ENCODE measurements at regions not wholly inside any gene's neighbourhood (a gene's known extent, or its start where the extent isn't known, plus 50 kb on each side); places are given as distances from the start of the nearest gene placed in this dataset.

DNA sequence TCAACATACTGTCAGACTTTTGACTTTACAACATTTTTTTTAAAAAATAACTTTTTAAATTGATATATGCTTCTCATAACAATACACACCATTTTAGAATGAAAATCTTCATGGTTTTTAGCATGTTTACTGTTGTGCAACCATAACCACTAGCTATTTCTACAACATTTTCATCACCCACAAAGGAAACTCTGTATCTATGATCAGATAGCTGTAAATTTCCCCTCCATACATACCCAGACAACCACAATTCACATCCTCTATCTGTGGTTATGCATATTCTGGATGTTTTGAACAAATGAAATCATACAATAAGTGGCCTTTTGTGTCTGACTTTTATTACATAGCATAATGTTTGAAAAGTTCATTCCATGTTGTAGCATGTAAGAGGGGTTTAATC lies 1666.0 kb downstream of the EFNB2 start:
- H3K4me3 ChIP-seq (ENCODE audit: low read length) = no peak overlapping the region
- no peaks in the 10 kb centered on the region for H3K27me3 ChIP-seq (ENCODE audit: control insufficient read depth, insufficient read depth, low read length)
- no peaks in the 10 kb centered on the region for H3K36me3 ChIP-seq (ENCODE audit: insufficient read depth, low read length)
- no peak overlapping the region for H3K4me2 ChIP-seq (ENCODE audit: low read length)
- H3K9me3 ChIP-seq (replicated peaks; ENCODE audit: low read length) = no peaks in the 10 kb centered on the region
- no peaks in the 10 kb centered on the region for H3K4me1 ChIP-seq (ENCODE audit: control insufficient read depth, insufficient read depth, low read length)
- H3K9ac ChIP-seq (ENCODE audit: low read depth, low read length) = no peak overlapping the region

DNA sequence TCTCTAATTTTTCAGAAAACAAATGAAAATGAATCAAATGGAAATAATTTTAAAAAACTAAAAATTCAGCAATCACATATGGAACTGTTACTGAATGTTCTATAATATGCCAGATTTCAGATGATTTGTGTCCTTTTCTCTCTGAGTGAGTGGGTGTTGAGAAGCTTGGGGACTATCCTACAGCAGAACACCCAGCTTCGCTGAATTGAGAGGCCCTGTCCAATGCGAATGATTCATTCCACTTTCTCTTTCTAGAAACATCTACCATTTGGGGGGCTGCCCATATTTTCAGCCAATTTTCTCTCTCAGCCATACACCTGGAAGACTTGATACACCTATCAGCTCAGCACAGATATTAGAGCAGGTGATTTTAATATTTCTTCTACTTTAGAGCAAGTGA lies 1666.7 kb downstream of the EFNB2 start:
- Histone ChIP-seq H3K36me3 (ENCODE audit: insufficient read depth, low read length) (no peaks in the 10 kb centered on the region), H3K27me3 (ENCODE audit: control insufficient read depth, insufficient read depth, low read length) (no peaks in the 10 kb centered on the region), H3K4me1 (ENCODE audit: control insufficient read depth, insufficient read depth, low read length) (no peaks in the 10 kb centered on the region), H3K4me2 (ENCODE audit: low read length) (no peak overlapping the region), H3K9me3 (replicated peaks; ENCODE audit: low read length) (no peaks in the 10 kb centered on the region), H3K4me3 (ENCODE audit: low read length) (no peak overlapping the region), H3K9ac (ENCODE audit: low read depth, low read length) (no peak overlapping the region)

DNA sequence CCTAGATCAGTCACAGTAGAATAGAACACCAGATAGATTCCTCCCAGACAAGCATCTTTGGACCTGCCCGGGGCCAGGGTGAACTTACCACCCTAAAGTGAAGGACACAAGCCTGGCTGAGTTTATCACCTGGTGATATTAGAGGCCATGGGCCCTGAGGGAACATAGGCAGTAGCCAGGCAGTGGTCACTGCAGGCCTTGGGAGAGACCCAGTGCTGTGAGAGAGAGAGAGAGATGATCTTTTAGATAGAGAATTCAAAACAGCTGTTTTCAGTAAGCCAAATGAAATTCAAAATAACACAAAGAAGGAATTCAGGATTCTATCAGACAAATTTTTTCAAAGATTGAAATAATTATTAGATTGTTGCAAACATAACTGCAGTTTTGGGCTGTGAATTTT lies 1679.9 kb downstream of the EFNB2 start:
- no peak overlapping the region for H3K4me2 ChIP-seq (ENCODE audit: low read length)
- no peaks in the 10 kb centered on the region for H3K9me3 ChIP-seq (replicated peaks; ENCODE audit: low read length)
- no peak overlapping the region for H3K4me3 ChIP-seq (ENCODE audit: low read length)

DNA sequence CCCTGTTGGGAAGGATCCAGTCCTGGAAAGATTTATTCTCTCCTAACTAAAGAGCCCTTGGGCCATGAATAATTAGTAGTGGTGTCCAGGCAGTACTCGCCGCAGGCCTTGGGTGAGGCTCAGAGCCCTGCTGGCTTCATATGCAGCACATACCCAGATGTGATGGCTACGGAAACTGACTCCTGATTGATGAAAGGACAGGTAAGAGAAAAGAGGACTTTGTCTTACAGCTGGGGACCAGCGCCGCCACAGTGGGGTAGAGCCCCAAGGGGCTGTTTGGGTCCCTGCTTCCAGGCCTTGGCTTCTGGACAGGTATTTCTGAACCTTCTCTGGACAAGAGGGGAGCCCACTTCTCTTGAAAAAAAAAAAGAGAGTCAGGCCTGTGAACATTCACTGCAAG lies 1680.8 kb downstream of the EFNB2 start:
- no peak overlapping the region for H3K9ac ChIP-seq (ENCODE audit: low read depth, low read length)
- no peaks in the 10 kb centered on the region for H3K27me3 ChIP-seq (ENCODE audit: control insufficient read depth, insufficient read depth, low read length)
- no peak overlapping the region for H3K4me2 ChIP-seq (ENCODE audit: low read length)
- H3K4me1 ChIP-seq (ENCODE audit: control insufficient read depth, insufficient read depth, low read length) = no peaks in the 10 kb centered on the region
- no peak overlapping the region for H3K4me3 ChIP-seq (ENCODE audit: low read length)
- H3K9me3 ChIP-seq (replicated peaks; ENCODE audit: low read length) = no peaks in the 10 kb centered on the region
- no peaks in the 10 kb centered on the region for H3K36me3 ChIP-seq (ENCODE audit: insufficient read depth, low read length)

More for the DNA sequence above, 1679.9 kb downstream of the EFNB2 start:
- Histone ChIP-seq H3K27me3 (ENCODE audit: control insufficient read depth, insufficient read depth, low read length) (no peaks in the 10 kb centered on the region), H3K4me1 (ENCODE audit: control insufficient read depth, insufficient read depth, low read length) (no peaks in the 10 kb centered on the region), H3K9ac (ENCODE audit: low read depth, low read length) (no peak overlapping the region), H3K36me3 (ENCODE audit: insufficient read depth, low read length) (no peaks in the 10 kb centered on the region)

DNA sequence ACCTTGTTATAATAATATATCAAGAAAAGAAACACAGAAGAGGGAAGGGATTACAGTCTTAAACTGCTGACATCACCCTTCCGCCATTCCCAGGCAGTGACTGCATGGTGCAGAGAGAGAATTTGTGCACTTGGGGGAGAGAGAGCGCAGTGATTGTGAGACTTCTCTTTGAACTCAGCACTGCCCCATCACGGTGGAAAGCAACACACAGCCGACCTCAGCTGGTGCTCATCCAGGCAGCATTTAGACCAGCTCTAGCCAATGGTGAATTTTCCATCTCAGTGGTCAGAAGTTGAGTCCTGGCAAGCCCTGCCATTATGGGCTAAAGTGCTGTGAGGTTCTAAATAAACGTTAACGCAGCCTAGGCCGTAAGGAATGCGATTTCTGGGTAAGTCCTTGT lies 1681.5 kb downstream of the EFNB2 start:
- Histone ChIP-seq H3K27me3 (ENCODE audit: control insufficient read depth, insufficient read depth, low read length) (no peaks in the 10 kb centered on the region), H3K4me3 (ENCODE audit: low read length) (no peak overlapping the region), H3K9me3 (replicated peaks; ENCODE audit: low read length) (no peaks in the 10 kb centered on the region), H3K4me1 (ENCODE audit: control insufficient read depth, insufficient read depth, low read length) (no peaks in the 10 kb centered on the region), H3K36me3 (ENCODE audit: insufficient read depth, low read length) (no peaks in the 10 kb centered on the region), H3K9ac (ENCODE audit: low read depth, low read length) (no peak overlapping the region), H3K4me2 (ENCODE audit: low read length) (no peak overlapping the region)

DNA sequence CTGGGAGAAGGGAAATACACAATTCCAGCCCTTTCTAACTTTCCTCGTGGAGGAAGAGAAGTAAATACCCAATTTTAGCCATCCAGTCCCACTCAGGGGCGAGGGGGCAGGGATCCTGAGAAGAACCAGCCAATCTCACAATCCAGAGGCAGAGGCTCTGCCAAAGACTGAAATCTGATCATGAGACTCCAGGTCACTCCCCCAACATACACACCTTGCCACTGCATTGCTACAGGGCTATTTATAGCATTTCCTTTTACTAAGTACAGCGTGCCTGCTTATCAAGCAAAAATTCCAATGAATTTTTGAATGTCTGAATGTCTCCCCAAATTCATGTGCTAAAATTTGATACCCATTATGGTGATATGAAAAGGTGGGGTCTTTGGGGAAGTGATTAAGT lies 1687.5 kb downstream of the EFNB2 start:
- H3K9me3 ChIP-seq (replicated peaks; ENCODE audit: low read length) = no peaks in the 10 kb centered on the region
- H3K9ac ChIP-seq (ENCODE audit: low read depth, low read length) = no peak overlapping the region
- no peaks in the 10 kb centered on the region for H3K4me1 ChIP-seq (ENCODE audit: control insufficient read depth, insufficient read depth, low read length)

DNA sequence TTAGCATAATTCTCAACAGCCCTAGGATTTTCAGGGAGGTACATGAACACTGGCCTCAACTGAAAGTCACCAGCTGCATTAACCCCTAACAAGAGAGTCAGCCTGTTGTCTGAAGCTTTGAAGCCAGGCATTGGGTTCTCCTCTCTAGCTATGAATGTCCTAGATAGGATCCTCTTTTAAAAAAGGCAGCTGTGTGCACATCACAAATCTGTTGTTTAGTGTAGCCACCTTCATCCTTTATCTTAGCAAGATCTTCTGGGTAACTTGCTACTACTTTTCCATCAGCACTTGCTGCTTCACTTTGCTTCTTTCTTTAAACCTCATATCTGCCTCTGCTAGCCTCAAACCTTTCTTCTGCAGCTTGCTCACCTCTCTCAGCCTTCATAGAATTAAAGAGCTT lies 1692.1 kb downstream of the EFNB2 start:
- H3K4me2 ChIP-seq (ENCODE audit: low read length) = no peak overlapping the region
- H3K27me3 ChIP-seq (ENCODE audit: control insufficient read depth, insufficient read depth, low read length) = peaks cover 2% of the 10 kb centered on the region
- no peak overlapping the region for H3K9ac ChIP-seq (ENCODE audit: low read depth, low read length)
- no peaks in the 10 kb centered on the region for H3K9me3 ChIP-seq (replicated peaks; ENCODE audit: low read length)
- no peaks in the 10 kb centered on the region for H3K4me1 ChIP-seq (ENCODE audit: control insufficient read depth, insufficient read depth, low read length)
- no peaks in the 10 kb centered on the region for H3K36me3 ChIP-seq (ENCODE audit: insufficient read depth, low read length)
- no peak overlapping the region for H3K4me3 ChIP-seq (ENCODE audit: low read length)

More for the DNA sequence above, 1687.5 kb downstream of the EFNB2 start:
- no peak overlapping the region for H3K4me3 ChIP-seq (ENCODE audit: low read length)
- H3K36me3 ChIP-seq (ENCODE audit: insufficient read depth, low read length) = no peaks in the 10 kb centered on the region
- no peaks in the 10 kb centered on the region for H3K27me3 ChIP-seq (ENCODE audit: control insufficient read depth, insufficient read depth, low read length)
- no peak overlapping the region for H3K4me2 ChIP-seq (ENCODE audit: low read length)

DNA sequence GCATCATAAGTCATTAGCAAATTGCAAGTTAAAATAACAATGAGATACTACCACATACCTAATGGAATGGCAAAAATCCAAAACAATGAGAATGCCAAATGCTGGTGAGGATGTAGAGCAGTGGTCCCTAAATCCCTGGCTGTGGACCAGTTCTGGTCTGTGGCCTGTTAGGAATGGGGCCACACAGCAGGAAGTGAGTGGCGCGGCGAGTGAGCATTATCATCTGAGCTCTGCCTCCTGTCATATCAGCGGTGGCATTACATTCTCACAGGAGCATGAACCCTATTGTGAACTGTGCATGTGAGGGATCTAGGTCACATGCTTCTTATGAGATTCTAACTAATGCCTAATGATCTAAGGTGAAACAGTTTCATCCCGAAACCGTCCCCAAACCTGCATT lies 1694.4 kb downstream of the EFNB2 start:
- H3K4me3 ChIP-seq (ENCODE audit: low read length) = no peak overlapping the region
- H3K9me3 ChIP-seq (replicated peaks; ENCODE audit: low read length) = no peaks in the 10 kb centered on the region
- H3K4me2 ChIP-seq (ENCODE audit: low read length) = no peak overlapping the region
- H3K9ac ChIP-seq (ENCODE audit: low read depth, low read length) = no peak overlapping the region
- no peaks in the 10 kb centered on the region for H3K4me1 ChIP-seq (ENCODE audit: control insufficient read depth, insufficient read depth, low read length)
- no peaks in the 10 kb centered on the region for H3K36me3 ChIP-seq (ENCODE audit: insufficient read depth, low read length)
- H3K27me3 ChIP-seq (ENCODE audit: control insufficient read depth, insufficient read depth, low read length) = peaks cover 2% of the 10 kb centered on the region

DNA sequence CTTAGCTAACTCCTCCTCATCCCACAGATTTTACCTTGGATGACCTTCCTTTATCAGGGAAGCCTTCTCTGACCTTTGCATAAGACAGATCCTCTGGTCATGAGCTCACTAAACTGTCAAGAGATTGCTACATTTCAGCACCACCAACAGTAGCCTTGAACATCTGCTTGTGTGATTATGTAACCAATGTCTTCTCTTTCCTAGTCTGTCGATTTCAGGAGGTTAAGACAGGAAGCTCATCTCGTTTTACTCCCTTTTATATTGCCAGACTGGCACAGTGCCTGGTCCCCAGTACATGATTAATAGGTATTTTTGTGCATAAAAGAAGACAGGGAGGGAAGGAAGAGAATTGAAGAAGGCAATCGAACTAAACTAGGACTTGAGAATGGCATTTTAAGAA lies 1697.7 kb downstream of the EFNB2 start:
- Histone ChIP-seq H3K9me3 (replicated peaks; ENCODE audit: low read length) (no peaks in the 10 kb centered on the region), H3K36me3 (ENCODE audit: insufficient read depth, low read length) (no peaks in the 10 kb centered on the region), H3K4me1 (ENCODE audit: control insufficient read depth, insufficient read depth, low read length) (no peaks in the 10 kb centered on the region), H3K27me3 (ENCODE audit: control insufficient read depth, insufficient read depth, low read length) (peaks cover 1% of the 10 kb centered on the region), H3K9ac (ENCODE audit: low read depth, low read length) (no peak overlapping the region), H3K4me2 (ENCODE audit: low read length) (no peak overlapping the region), H3K4me3 (ENCODE audit: low read length) (no peak overlapping the region)

DNA sequence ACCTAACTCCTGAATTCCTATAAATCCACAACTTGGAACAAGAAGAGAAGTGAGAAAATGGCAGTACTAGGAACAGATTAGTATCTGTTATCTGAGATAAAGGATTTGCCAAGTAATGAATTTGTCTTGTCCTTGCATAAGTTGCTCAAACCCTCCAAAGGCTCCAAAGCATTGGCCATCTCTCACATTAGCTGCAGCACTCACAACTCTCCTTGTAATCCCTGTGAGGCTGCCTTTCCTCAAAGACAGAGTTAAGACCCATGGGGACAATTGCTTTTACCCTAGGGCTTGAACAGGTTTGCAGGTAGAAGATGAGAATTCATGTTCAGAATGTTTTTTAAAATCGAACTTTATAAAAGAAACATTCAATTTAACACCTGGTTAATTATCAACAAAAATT lies 1702.2 kb downstream of the EFNB2 start:
- Histone ChIP-seq H3K27me3 (ENCODE audit: control insufficient read depth, insufficient read depth, low read length) (no peaks in the 10 kb centered on the region), H3K4me3 (ENCODE audit: low read length) (no peak overlapping the region), H3K9me3 (replicated peaks; ENCODE audit: low read length) (no peaks in the 10 kb centered on the region), H3K36me3 (ENCODE audit: insufficient read depth, low read length) (no peaks in the 10 kb centered on the region), H3K4me2 (ENCODE audit: low read length) (no peak overlapping the region), H3K4me1 (ENCODE audit: control insufficient read depth, insufficient read depth, low read length) (no peaks in the 10 kb centered on the region), H3K9ac (ENCODE audit: low read depth, low read length) (no peak overlapping the region)

DNA sequence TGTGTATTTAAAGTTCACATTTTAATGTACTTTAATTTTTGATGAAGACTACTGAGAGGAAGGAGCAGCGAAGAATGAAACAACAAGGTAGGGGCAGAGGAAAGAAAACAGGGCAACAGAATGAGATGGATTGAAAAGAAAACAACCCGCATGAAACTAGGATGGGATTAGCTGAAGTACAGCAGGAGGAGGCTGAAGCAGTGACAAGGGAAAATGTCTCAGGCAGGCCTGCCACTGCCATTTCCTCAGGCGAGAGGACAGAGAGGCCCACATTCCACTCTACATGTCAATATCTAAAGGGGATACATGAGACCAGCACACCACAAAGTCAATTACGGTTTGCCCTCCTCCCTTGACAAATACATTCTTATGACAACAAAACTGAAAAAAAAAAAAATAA lies 1703.2 kb downstream of the EFNB2 start:
- H3K9ac ChIP-seq (ENCODE audit: low read depth, low read length) = no peak overlapping the region
- H3K27me3 ChIP-seq (ENCODE audit: control insufficient read depth, insufficient read depth, low read length) = no peaks in the 10 kb centered on the region
- no peak overlapping the region for H3K4me3 ChIP-seq (ENCODE audit: low read length)
- no peak overlapping the region for H3K4me2 ChIP-seq (ENCODE audit: low read length)
- no peaks in the 10 kb centered on the region for H3K36me3 ChIP-seq (ENCODE audit: insufficient read depth, low read length)
- H3K9me3 ChIP-seq (replicated peaks; ENCODE audit: low read length) = no peaks in the 10 kb centered on the region
- no peaks in the 10 kb centered on the region for H3K4me1 ChIP-seq (ENCODE audit: control insufficient read depth, insufficient read depth, low read length)

DNA sequence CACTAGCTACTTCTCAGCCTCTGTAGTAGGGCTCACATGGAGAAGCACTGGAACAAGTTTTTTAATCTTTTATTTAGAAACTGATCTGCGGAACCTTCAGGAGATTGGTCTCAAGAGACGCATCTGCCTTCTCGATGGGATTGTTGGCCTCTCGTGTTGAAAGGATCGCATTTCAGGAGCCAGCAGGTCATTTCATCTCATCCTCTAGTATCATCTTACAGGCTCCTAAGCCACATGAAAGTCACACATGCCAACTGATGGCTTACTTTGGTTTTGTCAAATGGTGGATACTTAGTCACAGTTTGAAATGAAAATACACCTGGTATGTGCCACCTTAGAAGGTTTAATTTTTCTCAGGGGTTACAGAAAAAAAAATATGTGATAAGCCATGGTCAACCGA lies 1703.6 kb downstream of the EFNB2 start:
- Histone ChIP-seq H3K9ac (ENCODE audit: low read depth, low read length) (no peak overlapping the region), H3K4me1 (ENCODE audit: control insufficient read depth, insufficient read depth, low read length) (no peaks in the 10 kb centered on the region), H3K9me3 (replicated peaks; ENCODE audit: low read length) (no peaks in the 10 kb centered on the region), H3K4me2 (ENCODE audit: low read length) (no peak overlapping the region), H3K36me3 (ENCODE audit: insufficient read depth, low read length) (no peaks in the 10 kb centered on the region), H3K4me3 (ENCODE audit: low read length) (no peak overlapping the region), H3K27me3 (ENCODE audit: control insufficient read depth, insufficient read depth, low read length) (no peaks in the 10 kb centered on the region)

Measured in skeletal muscle satellite cell (primary cell).